ENCODE measurements at regions not wholly inside any gene's neighbourhood (a gene's known extent, or its start where the extent isn't known, plus 50 kb on each side); places are given as distances from the start of the nearest gene placed in this dataset.

GRCh38 chr2:105593221-105593967, 151.3 kb upstream of the NCK2 start:
- TF ChIP-seq CTCF (IDR thresholded peaks at IDR 0.05): no peak
- TF ChIP-seq POLR2A (IDR thresholded peaks at IDR 0.05): no peak
